Right cardiac atrium (tissue), 5 donors: ENCODE measurements at regions not wholly inside any gene's neighbourhood (a gene's known extent, or its start where the extent isn't known, plus 50 kb on each side); places are given as distances from the start of the nearest gene placed in this dataset.
"Not testable (repeated sequence)": the region's sequence is repeated elsewhere in the genome, so short reads cannot be mapped to it uniquely, and the experiment has no call there.

Experiments used
- ATAC-seq, 2 donors: fragments of 200-7000 bp; cut with Tn5 transposase; one replicate each; pipeline versions ENCODE4 v1.8.0 to v1.9.1; 2020; ENCODE audit warnings: moderate library complexity in 2 of 2, mild to moderate bottlenecking in 1 of 2
- DNase-seq, 3 donors: peaks; one replicate each; pipeline ENCODE4 v3.0.0-alpha.2; 2020
- H3K27ac ChIP-seq: one replicate; pipeline ENCODE4 v1.5.1; 2013; ENCODE audit warnings: mild to moderate bottlenecking, low read length, control low read depth, moderate library complexity
- H3K27me3 ChIP-seq: one replicate; pipeline ENCODE4 v1.6.1; 2013; ENCODE audit not compliant: control insufficient read depth, insufficient read depth
- H3K4me1 ChIP-seq: one replicate; pipeline ENCODE4 v1.6.1; 2013; ENCODE audit warnings: low read length; ENCODE audit not compliant: control insufficient read depth, insufficient read depth
- H3K4me3 ChIP-seq: one replicate; pipeline ENCODE4 v1.5.1; 2013; ENCODE audit warnings: low read length, control low read depth
- H3K9me3 ChIP-seq: one replicate; pipeline ENCODE4 v1.6.1; 2013; ENCODE audit warnings: low read length; ENCODE audit not compliant: control insufficient read depth
- WGBS: extraction: QIAGEN DNeasy Blood & Tissue Kit; methylation state at CpG from one replicate; pipeline ENCODE4 v1.1.7; 2013; 5-methylcytosine and 5-hydroxymethylcytosine counted together
- intact Hi-C, 4 donors: fragments of 100-400 bp; cut with DNase I; formaldehyde crosslinking; loops; one replicate each; pipeline versions ENCODE4 v1.11.0 to v1.14.0; 2022 to 2023
- donor health status: healthy with polysubstance abuse.
- donor health status: DM: no; HTN: yes; CAD: no.
- donor health status: DM: no; HTN: no; CAD: no.
- donor health status: DM: no; HTN: yes; CAD: no; lungs with severe emphysema.
- donor health status: DM: yes; HTN: yes; CAD: no.

DNA sequence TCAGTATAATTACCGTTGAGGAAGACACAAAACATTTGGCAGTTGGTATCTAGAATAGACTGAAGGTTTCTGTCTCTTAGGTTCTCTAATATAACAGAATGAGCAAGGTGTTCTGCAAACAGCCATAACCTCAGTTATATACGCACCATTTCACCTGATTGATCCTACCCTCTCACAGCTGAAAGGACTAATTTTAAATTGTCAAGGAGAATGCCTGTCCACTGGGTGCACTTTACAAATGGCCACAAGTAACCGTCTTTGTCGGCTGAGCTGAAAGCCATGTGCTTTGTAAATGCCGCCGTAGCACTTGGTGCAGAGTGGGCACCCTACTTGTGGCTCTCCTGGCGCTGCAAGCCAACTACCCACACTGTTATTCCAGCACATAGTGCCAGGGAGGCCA lies 466.3 kb downstream of the AACS start:
- Histone ChIP-seq H3K27ac (no peak overlapping the region), H3K9me3 (no peaks in the 10 kb centered on the region), H3K27me3 (no peaks in the 10 kb centered on the region), H3K4me3 (no peak overlapping the region), H3K4me1 (no peaks in the 10 kb centered on the region)
- DNase-seq, result no peak
- WGBS, result 81% methylated on average over 7 of the region's 7 CpGs
- intact Hi-C loops, result loop anchor here in 1 of 4 donors (10.0 kb wide), 1 partner anchor 453 kb away; no protein-coding TSS in a partner anchor
- ATAC-seq, result no peak

DNA sequence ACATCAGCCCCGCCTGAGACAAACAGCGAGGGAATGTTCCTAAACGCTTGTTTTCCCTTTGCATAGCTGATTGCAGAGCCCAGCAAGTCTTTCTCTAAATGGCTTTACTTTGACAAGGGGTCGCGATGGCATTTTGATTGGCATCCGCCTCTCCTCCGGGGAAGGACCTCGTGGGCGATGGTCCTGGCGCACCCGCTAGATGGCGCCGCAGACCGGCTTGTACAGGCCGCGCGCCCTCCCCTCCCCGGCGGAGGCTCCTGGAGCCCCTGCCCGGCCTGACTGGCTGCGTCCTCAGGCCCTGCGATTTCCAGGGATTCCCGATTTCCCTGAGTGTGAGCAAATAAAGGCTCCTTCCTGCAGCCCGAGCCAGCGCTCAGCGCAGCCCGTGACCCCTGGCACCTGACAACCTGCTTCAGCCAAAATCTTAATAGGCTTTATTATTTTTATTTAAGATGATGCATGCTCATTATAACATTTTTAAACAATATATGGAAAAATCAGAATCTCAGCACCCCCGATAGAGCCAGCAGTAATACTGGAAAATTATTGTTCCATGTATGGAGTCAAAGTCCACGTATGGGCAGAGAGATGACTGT lies 468.3 kb downstream of the AACS start:
- no peak overlapping the region for H3K27ac ChIP-seq
- no peaks in the 10 kb centered on the region for H3K27me3 ChIP-seq
- no peaks in the 10 kb centered on the region for H3K4me1 ChIP-seq
- DNase-seq (peak; percentile 30 to 70 (median 68)), ATAC-seq (peak; percentile 70 to 72)
- no peak overlapping the region for H3K4me3 ChIP-seq
- intact Hi-C loops, result loop anchor here in 1 of 4 donors (10.0 kb wide), 1 partner anchor 451 kb away; no protein-coding TSS in a partner anchor
- 8% methylated on average over 29 of the region's 29 CpGs for WGBS
- H3K9me3 ChIP-seq, result no peaks in the 10 kb centered on the region

DNA sequence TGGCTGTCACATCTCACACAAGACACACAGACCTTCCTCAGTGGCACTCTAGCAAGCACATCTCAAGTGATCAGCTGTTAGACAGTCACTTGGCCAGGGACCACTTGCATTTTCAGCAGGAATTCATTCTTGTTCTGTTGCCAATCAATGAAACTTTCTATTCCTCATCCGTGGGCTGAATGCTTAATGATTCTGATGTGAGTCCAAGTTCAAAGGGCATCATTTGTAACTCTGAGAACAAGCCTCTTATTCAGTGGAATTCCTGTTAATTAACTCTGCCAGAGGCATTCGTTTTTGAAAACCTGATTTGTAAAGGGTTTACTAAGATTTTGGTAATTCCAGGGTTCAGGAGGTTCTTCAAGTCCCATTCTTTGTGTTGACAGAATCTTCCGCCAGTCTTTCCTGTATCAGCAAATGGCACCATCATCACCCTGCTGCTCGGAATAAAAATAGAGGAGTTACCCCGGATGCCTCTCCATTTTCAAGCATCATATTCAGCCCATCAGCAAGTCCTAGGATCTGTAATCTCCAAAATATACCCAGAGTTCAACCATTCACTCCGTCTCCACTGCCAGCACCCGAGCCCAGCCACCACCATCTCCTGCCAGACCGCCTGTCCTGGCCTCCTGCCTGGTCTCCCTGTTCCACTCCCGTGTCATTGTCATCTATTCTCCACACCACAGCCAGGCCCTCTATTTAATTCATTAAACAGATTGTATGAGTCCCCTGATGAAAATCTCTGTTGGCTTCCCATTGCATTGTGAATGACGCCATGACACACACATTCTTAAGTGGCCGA lies 473.4 kb downstream of the AACS start:
- H3K27me3 ChIP-seq, result no peaks in the 10 kb centered on the region
- H3K9me3 ChIP-seq, result no peaks in the 10 kb centered on the region
- intact Hi-C loops, result loop anchor here in 1 of 4 donors (10.0 kb wide), 1 partner anchor 446 kb away; no protein-coding TSS in a partner anchor
- H3K4me3 ChIP-seq, result no peak overlapping the region
- DNase-seq, result peak in 1 of 3 donors; percentile 50
- peaks cover 2% of the 10 kb centered on the region for H3K4me1 ChIP-seq
- 48% methylated on average over 11 of the region's 11 CpGs for WGBS
- ATAC-seq, result peak; percentile 40 to 72
- H3K27ac ChIP-seq, result no peak overlapping the region

DNA sequence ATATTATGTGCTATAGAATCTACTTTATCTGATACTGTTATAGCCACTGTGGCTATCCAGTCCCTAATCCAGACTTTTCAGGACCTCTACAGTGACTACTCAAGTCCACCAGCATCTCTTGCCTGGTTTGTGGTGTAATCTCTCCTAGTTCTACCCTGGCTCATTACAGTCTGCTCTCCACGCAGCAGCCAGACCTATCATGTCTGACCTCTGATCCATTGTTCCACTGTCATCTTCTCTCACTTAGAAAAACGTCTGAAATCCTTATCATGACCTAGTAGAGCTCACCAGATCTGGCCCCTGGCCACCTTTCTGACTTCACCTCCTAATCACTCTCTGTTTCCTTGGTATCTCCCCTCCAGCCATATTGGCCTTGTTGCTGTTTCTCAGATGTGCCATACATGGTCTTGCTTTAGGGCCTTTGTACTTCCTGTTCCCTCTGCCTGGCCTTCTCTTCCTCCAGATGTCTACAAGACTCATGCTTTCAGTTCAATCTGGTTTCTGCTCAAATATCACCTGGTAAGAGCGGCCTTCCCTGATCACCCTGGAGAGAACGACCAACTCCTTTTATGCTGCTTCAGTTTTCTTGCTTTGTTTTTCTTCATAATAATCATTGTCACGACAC lies 475.5 kb downstream of the AACS start:
- ATAC-seq (peak; percentile 54 to 65), DNase-seq (peak in 1 of 3 donors; percentile 20)
- intact Hi-C loops, result loop anchor here in 1 of 4 donors (10.0 kb wide), 1 partner anchor 144 kb away; no protein-coding TSS in a partner anchor
- Histone ChIP-seq H3K4me3 (no peak overlapping the region), H3K4me1 (peaks cover 2% of the 10 kb centered on the region), H3K9me3 (no peaks in the 10 kb centered on the region), H3K27ac (no peak overlapping the region), H3K27me3 (no peaks in the 10 kb centered on the region)
- WGBS, result 56% methylated on average over 5 of the region's 5 CpGs

DNA sequence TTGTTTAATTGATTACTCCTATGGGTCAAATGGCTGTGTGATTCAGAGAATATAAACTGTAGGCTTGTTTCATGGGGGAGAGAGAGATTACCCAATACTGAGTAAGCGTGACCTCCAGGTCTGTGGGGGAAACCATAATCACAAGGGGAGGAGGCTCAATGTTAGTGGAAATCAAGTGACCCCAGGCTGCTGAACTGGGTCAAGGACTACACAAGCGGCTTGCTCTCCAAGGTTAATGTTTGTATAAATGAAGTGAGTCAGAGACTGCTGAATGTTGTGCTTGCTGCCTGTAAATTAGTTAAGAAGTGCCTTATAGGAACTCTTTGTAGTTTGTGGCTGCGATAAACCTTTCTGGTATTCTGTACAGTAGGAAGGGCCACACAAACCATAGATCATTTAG lies 479.7 kb downstream of the AACS start:
- H3K4me3 ChIP-seq, result no peak overlapping the region
- 92% methylated on average over 3 of the region's 3 CpGs for WGBS
- peaks cover 2% of the 10 kb centered on the region for H3K4me1 ChIP-seq
- no peak for ATAC-seq
- DNase-seq, result no peak
- no peak overlapping the region for H3K27ac ChIP-seq
- intact Hi-C loops, result loop anchor here in 1 of 4 donors (10.0 kb wide), 1 partner anchor 140 kb away; no protein-coding TSS in a partner anchor
- no peaks in the 10 kb centered on the region for H3K9me3 ChIP-seq
- no peaks in the 10 kb centered on the region for H3K27me3 ChIP-seq

DNA sequence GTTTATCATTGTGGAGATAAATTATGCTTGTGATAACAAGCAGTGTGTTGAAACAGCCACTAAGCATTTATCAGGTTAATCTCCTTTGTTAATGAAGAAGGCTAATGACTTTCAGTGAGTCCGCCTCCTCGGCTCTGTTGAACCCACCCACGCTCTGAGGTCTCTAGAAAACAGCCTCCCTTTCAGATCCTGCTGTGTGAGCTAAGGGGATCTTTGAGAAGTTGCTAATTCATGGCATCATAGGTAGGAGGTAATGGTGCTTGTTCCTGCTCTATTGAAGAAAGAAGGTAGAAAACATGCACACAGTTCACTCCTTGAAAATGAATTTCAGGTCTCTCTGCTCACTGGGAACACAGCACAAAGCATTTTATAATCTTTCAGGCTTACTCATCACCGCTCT lies 483.9 kb downstream of the AACS start:
- Histone ChIP-seq H3K4me3 (no peak overlapping the region), H3K27ac (no peak overlapping the region), H3K27me3 (no peaks in the 10 kb centered on the region), H3K9me3 (no peaks in the 10 kb centered on the region), H3K4me1 (no peaks in the 10 kb centered on the region)
- DNase-seq (no peak), ATAC-seq (no peak)
- 65% methylated on average over 4 of the region's 4 CpGs for WGBS
- intact Hi-C loops, result loop anchor here in 1 of 4 donors (10.0 kb wide), 1 partner anchor 136 kb away; no protein-coding TSS in a partner anchor

DNA sequence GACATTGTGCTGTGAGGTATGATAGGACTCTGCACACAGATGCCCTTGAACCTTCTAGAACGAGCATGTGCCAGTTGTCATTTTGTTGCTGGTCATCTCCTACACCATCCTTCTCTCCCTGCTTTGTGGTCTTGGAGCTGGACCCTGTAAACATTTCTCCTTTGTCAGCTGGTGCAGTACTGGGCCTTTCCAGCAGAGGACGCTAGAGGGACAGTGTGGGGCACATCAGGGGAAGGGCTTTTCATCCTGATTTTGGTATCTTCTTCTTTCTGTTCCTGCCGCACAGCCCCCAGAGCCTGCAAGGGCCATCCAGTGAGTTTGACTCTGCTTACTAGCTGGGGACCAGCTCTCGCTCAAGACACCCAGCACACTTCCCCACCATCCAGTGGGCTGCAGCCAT lies 484.6 kb downstream of the AACS start:
- no peaks in the 10 kb centered on the region for H3K4me1 ChIP-seq
- intact Hi-C loops, result loop anchor here in 1 of 4 donors (10.0 kb wide), 1 partner anchor 135 kb away; no protein-coding TSS in a partner anchor
- DNase-seq (no peak), ATAC-seq (no peak)
- WGBS, result 75% methylated on average over 4 of the region's 4 CpGs
- H3K4me3 ChIP-seq, result no peak overlapping the region
- no peaks in the 10 kb centered on the region for H3K9me3 ChIP-seq
- H3K27ac ChIP-seq, result no peak overlapping the region
- no peaks in the 10 kb centered on the region for H3K27me3 ChIP-seq

DNA sequence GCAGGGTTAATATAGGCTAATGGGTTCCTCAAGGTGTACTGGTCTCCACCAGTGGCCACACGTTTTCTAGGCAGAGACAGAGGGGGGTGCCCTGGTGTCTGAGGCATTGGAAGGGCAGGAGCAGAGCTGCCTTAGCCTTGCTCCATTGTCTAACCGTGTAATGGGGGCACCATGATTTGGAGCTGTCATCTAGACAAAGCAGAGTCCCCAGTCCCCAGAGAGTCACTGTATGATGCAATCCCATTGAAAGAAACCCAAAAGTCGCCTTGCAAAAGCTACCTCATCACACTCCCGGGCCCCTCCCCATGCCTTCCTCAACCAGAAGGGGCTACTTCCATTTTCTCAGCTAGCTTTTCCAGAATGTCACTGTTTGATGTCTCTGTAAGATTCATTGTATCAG lies 487.1 kb downstream of the AACS start:
- WGBS, result 67% methylated on average over 4 of the region's 4 CpGs
- H3K4me1 ChIP-seq, result no peaks in the 10 kb centered on the region
- ATAC-seq (no peak), DNase-seq (no peak)
- intact Hi-C loops, result no loop called here
- H3K27ac ChIP-seq, result no peak overlapping the region
- H3K9me3 ChIP-seq, result no peaks in the 10 kb centered on the region
- H3K4me3 ChIP-seq, result no peak overlapping the region
- H3K27me3 ChIP-seq, result no peaks in the 10 kb centered on the region

DNA sequence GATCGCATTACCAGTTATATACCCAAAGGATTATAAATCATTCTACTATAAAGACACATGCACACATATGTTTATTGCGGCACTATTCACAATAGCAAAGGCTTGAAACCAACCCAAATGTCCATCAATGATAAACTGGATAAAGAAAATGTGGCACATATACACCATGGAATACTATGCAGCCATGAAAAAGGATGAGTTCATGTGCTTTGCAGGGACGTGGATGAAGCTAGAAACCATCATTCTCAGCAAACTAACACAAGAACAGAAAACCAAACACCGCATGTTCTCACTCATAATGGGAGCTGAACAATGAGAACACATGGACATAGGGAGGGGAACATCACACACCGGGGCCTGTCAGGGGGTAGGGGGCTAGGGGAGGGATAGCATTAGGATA lies 495.8 kb downstream of the AACS start:
- intact Hi-C loops, H3K9me3 ChIP-seq, H3K4me1 ChIP-seq, H3K4me3 ChIP-seq, H3K27me3 ChIP-seq, DNase-seq, H3K27ac ChIP-seq, ATAC-seq: not testable (repeated sequence)
- 95% methylated on average over 5 of the region's 5 CpGs for WGBS

DNA sequence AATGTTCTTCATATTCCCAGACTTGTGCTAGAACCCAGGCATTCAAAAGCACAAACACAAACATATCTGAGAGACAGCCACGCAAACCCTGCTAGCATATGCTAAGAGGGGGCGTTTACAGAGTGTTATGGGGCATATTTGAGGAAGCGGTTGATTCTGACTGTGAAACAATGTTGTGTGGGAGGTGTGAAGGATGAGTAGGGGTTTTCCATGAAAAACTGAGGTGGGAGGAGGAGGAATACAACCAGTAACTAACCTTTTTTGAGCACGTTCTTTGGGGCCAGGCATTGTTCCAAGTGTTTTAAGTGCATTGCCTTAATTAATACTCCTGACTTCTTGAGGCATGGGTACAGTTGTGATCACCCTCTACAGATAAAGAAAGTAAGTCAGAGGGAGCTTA lies 499.5 kb downstream of the AACS start:
- no peaks in the 10 kb centered on the region for H3K9me3 ChIP-seq
- H3K4me3 ChIP-seq, result no peak overlapping the region
- no peak for ATAC-seq
- 74% methylated on average over 4 of the region's 4 CpGs for WGBS
- H3K4me1 ChIP-seq, result no peaks in the 10 kb centered on the region
- intact Hi-C loops, result no loop called here
- DNase-seq, result no peak
- no peak overlapping the region for H3K27ac ChIP-seq
- H3K27me3 ChIP-seq, result no peaks in the 10 kb centered on the region

DNA sequence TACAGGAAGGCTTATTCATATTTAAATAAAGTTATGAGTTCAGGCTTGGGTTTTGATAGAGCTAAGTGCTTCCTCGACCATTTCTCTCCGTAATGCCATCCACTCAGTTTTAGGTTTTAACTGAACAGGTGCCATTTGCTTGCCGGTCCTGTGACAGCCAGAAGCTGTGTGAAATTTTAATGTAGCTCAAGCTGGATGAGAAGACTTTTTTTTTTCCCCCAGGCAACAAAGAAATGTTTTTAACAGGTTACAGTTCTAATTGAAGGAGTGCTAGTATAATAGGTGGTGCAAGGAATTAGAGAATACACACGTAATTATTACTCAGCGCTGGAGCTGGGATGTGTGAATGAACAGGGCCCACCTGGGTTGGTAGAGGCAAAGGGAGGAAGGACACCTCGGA lies 502.3 kb downstream of the AACS start:
- WGBS, result 80% methylated on average over 6 of the region's 6 CpGs
- Histone ChIP-seq H3K9me3 (no peaks in the 10 kb centered on the region), H3K4me3 (no peak overlapping the region), H3K27ac (no peak overlapping the region), H3K27me3 (no peaks in the 10 kb centered on the region), H3K4me1 (no peaks in the 10 kb centered on the region)
- ATAC-seq (no peak), DNase-seq (no peak)
- intact Hi-C loops, result no loop called here
